22Rv1 (cell line): ENCODE measurements at regions not wholly inside any gene's neighbourhood (a gene's known extent, or its start where the extent isn't known, plus 50 kb on each side); places are given as distances from the start of the nearest gene placed in this dataset.

ENCODE experiments used
- H3K27ac ChIP-seq: fragments of 450-650 bp; 2 replicates; pipeline ENCODE4 v1.5.1; 2017
- ZFX ChIP-seq: fragments of 450-650 bp; IDR thresholded peaks from 2 replicates; pipeline ENCODE4 v1.6.1; 2017; ENCODE audit warnings: antibody characterized with exemption, borderline replicate concordance
- TF ChIP-seq, protein P1 (sequence below): fragments of 450-650 bp; IDR thresholded peaks from 2 replicates; pipeline ENCODE4 v1.5.1; 2017; ENCODE audit warnings: mild to moderate bottlenecking

DNA sequence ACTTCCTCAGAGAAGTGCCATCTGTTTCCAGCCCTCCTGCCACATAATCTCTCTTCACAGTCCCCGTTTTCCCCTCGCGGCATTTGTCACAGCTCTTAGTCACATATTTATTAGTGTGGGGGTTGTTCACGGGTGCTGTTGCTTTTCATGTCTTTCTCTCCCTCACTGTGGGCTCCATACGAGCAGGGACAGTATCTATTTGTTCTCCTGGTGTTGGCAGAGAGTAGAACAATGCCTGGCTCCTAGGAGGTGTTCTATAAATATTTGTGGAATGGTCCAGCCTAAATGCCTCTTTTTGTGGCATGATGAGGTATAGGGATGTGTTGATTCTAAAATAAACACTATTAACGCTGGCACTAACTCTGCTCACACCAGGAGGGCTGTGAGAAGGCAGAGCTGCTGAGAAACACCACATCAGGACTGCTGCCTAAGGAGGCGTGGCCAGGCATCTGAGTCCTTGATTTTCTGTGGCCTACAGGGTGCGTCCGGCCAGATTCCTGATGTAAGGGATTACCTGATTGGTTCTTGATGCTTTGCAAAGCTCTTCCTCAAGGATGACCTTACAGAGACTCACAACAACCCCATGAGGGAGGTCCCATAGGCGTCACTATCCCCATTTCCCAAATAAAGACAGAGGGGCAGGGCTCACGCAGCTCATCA is 219.8 kb upstream of the ARID1B start:
- no peak overlapping the region for H3K27ac ChIP-seq
- no peak for TF ChIP-seq ZFX
- TF ChIP-seq, protein P1, sequence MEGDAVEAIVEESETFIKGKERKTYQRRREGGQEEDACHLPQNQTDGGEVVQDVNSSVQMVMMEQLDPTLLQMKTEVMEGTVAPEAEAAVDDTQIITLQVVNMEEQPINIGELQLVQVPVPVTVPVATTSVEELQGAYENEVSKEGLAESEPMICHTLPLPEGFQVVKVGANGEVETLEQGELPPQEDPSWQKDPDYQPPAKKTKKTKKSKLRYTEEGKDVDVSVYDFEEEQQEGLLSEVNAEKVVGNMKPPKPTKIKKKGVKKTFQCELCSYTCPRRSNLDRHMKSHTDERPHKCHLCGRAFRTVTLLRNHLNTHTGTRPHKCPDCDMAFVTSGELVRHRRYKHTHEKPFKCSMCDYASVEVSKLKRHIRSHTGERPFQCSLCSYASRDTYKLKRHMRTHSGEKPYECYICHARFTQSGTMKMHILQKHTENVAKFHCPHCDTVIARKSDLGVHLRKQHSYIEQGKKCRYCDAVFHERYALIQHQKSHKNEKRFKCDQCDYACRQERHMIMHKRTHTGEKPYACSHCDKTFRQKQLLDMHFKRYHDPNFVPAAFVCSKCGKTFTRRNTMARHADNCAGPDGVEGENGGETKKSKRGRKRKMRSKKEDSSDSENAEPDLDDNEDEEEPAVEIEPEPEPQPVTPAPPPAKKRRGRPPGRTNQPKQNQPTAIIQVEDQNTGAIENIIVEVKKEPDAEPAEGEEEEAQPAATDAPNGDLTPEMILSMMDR: no peak

DNA sequence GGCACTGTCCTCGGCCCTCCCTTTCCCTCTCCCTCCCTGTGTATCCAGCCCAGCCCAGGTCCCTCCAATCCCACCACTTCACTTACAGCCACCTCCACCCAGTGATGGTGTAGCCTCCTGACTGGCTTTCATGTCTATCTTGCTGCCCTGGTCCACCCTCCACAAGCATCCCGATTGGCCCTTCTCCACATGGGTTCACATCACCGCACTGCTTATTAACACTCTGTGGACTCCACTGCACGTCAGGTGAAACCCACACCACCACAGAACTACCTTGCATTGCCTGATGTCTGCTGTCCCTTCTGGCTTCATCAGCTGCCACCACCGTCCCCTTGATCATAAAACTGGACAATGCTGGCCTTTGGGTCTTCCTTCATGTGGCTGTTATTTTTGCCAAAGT is 220.4 kb upstream of the ARID1B start:
- no peak overlapping the region for H3K27ac ChIP-seq
- TF ChIP-seq ZFX: no peak
- TF ChIP-seq, protein P1: no peak

DNA sequence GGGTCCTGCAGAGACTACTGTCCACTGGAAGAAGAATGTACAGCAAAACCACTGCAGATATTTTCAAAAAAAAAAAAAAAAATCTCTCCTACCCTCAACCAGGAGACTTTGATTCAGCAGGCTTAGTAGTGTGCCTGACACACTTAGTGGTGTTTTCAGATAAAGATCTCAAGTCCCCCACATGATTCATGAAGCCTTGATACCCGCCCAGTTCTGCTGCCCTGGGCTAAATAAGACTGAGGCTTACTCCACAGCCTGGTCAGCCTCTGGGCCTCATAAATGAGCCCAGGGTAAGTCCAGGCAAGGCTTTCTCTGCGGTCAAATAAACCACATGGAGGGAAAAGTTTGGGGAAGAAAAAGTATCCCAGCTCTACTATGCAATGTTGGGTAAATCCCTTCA is 222.1 kb upstream of the ARID1B start:
- H3K27ac ChIP-seq: no peak overlapping the region
- TF ChIP-seq ZFX: no peak
- TF ChIP-seq, protein P1: no peak

DNA sequence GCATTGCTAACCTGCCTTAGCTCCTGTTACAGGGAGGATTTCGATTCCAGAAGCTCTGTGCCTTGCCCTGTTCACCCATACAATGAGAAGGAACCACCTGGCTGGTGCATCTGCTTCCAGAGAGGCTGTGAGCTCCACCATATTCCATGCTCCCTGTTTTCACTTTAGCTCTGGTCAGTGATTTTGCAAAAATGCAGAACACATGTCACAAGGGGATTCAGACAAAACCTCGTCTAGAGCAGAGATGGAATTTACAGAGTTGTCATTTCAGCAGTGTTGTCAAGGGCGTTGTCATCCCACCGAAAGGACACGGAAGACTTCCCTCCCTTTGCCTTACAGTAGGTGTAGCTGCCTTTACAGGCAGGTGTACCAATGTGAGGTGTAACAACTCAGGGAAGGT is 223.0 kb upstream of the ARID1B start:
- H3K27ac ChIP-seq: no peak overlapping the region
- TF ChIP-seq, protein P1: no peak
- TF ChIP-seq ZFX: no peak

DNA sequence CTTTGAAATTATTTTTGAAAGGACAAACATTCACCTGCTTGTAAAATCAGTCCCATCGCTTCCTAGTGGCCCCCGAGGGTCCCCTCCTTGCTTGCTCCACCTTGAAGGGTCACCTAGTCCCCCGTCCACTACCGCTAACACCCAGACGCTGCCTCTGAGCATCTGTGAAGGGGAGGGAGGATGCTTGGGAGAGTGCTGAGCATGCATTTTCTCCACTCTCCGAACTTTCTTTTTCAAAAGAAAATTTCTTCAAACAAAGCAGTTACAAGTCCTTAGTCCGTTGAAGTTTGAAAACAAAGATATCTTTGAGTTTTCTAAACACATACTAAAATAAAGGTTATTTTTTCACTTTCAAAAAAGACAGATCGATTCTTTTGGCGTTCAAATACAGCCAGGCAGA is 224.3 kb upstream of the ARID1B start:
- no peak overlapping the region for H3K27ac ChIP-seq
- TF ChIP-seq, protein P1: no peak
- no peak for TF ChIP-seq ZFX

DNA sequence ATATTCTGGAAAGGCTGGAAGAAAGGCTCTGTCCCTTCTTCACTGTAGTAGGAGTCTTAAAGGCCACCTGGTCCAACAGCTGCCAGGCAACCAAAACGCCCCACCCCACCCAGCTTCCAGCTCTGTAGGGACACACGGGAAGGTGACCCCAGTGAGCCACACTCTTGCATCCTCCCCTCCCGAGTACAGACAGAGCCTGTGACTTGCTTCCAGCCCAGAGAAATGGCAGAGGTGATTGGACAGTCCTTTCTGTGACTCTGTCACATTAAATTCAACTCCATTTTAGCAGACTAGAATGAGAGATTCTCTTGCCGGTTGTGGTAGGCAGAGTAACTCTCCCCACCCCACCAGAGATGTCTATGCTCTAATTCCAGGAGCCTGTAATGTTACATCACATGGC is 226.2 kb upstream of the ARID1B start:
- no peak overlapping the region for H3K27ac ChIP-seq
- TF ChIP-seq, protein P1: no peak
- no peak for TF ChIP-seq ZFX

DNA sequence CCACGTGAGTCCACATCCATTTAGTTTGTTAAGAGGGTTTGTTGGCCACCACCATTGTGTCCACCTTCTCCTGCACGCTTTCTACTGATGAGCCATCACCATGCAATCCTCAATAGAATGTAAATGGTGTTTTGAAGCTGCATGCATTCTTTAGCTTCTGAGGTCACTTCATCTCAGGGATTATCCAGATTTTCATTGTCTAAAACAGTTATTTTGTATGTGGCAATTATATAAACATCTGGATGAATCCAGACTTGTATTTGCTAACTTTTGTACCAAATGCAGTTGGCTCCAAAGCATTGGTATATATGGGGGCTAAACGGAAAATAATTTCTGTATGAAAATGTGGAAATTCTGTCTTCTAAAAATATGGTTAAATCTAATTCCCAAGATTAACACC is 231.2 kb upstream of the ARID1B start:
- TF ChIP-seq, protein P1: no peak
- no peak overlapping the region for H3K27ac ChIP-seq
